ENCODE measurements at regions not wholly inside any gene's neighbourhood (a gene's known extent, or its start where the extent isn't known, plus 50 kb on each side); places are given as distances from the start of the nearest gene placed in this dataset.

- TF ChIP-seq CTCF (IDR thresholded peaks at IDR 0.05) = no peak
- Histone ChIP-seq H3K4me1 (no peaks in the 10 kb centered on the region), H3K36me3 (ENCODE audit: insufficient read depth in 1 of 2, low read depth in 1 of 2) (no peaks in the 10 kb centered on the region), H3K9me3 (no peaks in the 10 kb centered on the region), H3K4me3 (no peak overlapping the region), H3K27ac (no peak overlapping the region), H3K27me3 (ENCODE audit: insufficient read depth in 3 of 3, low read length in 2 of 3) (peaks cover 0 to 10% (median 2%) of the 10 kb centered on the region in 3 donors)
- peak in 1 of 2 donors; percentile 16 for DNase-seq
- 58 to 71% (median 67%) methylated on average over 14 of the region's 14 CpGs for WGBS, 3 donors
- no peak for ATAC-seq
- intact Hi-C loops (cut with DNase I) = no loop called here
These were observed 170.7 kb upstream of the PPP2R2D start for GRCh38 chr10:131729938-131730660.

- Histone ChIP-seq H3K4me3 (no peak overlapping the region), H3K9me3 (no peaks in the 10 kb centered on the region), H3K27ac (no peak overlapping the region), H3K36me3 (ENCODE audit: insufficient read depth in 1 of 2, low read depth in 1 of 2) (no peaks in the 10 kb centered on the region), H3K27me3 (ENCODE audit: insufficient read depth in 3 of 3, low read length in 2 of 3) (peaks cover 0 to 10% (median 0%) of the 10 kb centered on the region in 3 donors), H3K4me1 (no peaks in the 10 kb centered on the region)
- DNase-seq (peak in 1 of 2 donors; percentile 34), ATAC-seq (no peak)
- WGBS, 3 donors = 69 to 78% (median 69%) methylated on average over 18 of the region's 18 CpGs
- no peak for TF ChIP-seq CTCF (IDR thresholded peaks at IDR 0.05)
- intact Hi-C loops (cut with DNase I) = no loop called here
These were observed 169.9 kb upstream of the PPP2R2D start for GRCh38 chr10:131730771-131731497.

- peaks cover 0 to 6% (median 0%) of the 10 kb centered on the region in 3 donors for H3K27me3 ChIP-seq (ENCODE audit: insufficient read depth in 3 of 3, low read length in 2 of 3)
- H3K4me1 ChIP-seq = no peaks in the 10 kb centered on the region
- TF ChIP-seq CTCF (IDR thresholded peaks at IDR 0.05) = no peak
- H3K9me3 ChIP-seq = no peaks in the 10 kb centered on the region
- ATAC-seq (no peak), DNase-seq (no peak)
- 86 to 89% (median 87%) methylated on average over 9 of the region's 9 CpGs for WGBS, 3 donors
- no peak overlapping the region for H3K4me3 ChIP-seq
- intact Hi-C loops (cut with DNase I) = no loop called here
- no peak overlapping the region for H3K27ac ChIP-seq
- H3K36me3 ChIP-seq (ENCODE audit: insufficient read depth in 1 of 2, low read depth in 1 of 2) = no peaks in the 10 kb centered on the region
These were observed 168.8 kb upstream of the PPP2R2D start for GRCh38 chr10:131731780-131732630.

GRCh38 chr10:131732631-131733127 lies 168.1 kb upstream of the PPP2R2D start:
- Histone ChIP-seq H3K27ac (no peak overlapping the region), H3K27me3 (ENCODE audit: insufficient read depth in 3 of 3, low read length in 2 of 3) (no peaks in the 10 kb centered on the region)
- intact Hi-C loops (cut with DNase I) = no loop called here

More at GRCh38 chr10:131732631-131733127, 168.1 kb upstream of the PPP2R2D start:
- Histone ChIP-seq H3K4me3 (no peak overlapping the region), H3K36me3 (ENCODE audit: insufficient read depth in 1 of 2, low read depth in 1 of 2) (no peaks in the 10 kb centered on the region), H3K9me3 (no peaks in the 10 kb centered on the region), H3K4me1 (no peaks in the 10 kb centered on the region)
- no peak for ATAC-seq
- WGBS, 3 donors = 84 to 95% (median 92%) methylated on average over 5 of the region's 5 CpGs
- no peak for TF ChIP-seq CTCF (IDR thresholded peaks at IDR 0.05)
- DNase-seq = no peak
